PC-3 (cell line): ENCODE measurements at regions not wholly inside any gene's neighbourhood (a gene's known extent, or its start where the extent isn't known, plus 50 kb on each side); places are given as distances from the start of the nearest gene placed in this dataset.

Experiments
- CTCF ChIP-seq: fragments of 300-600 bp; sonication (generic); conservative IDR thresholded peaks from 2 replicates; pipeline ENCODE4 v1.5.1; 2017; ENCODE audit warnings: antibody characterized with exemption, low read depth, mild to moderate bottlenecking, low read length
- EZH2 ChIP-seq: fragments of 300-600 bp; sonication (generic); IDR thresholded peaks from one replicate; pipeline ENCODE4 v1.6.1; 2017; ENCODE audit warnings: antibody characterized with exemption, mild to moderate bottlenecking, low read length; ENCODE audit not compliant: unreplicated experiment

GRCh38 chr12:113689047-113689610 lies 217.5 kb upstream of the LHX5 start:
- TF ChIP-seq EZH2 (no peak), CTCF (no peak)
